H9 (cell line): ENCODE measurements at regions not wholly inside any gene's neighbourhood (a gene's known extent, or its start where the extent isn't known, plus 50 kb on each side); places are given as distances from the start of the nearest gene placed in this dataset.

Experiments
- DNase-seq: peaks from one replicate; pipeline ENCODE4 v3.0.0-alpha.2; 2017
- H2AFZ ChIP-seq: one replicate; pipeline ENCODE4 v1.6.1; 2013; ENCODE audit warnings: mild to moderate bottlenecking, low read length, control low read depth, moderate library complexity
- H2AK5ac ChIP-seq: 2 replicates; pipeline ENCODE4 v1.6.1; 2013; ENCODE audit warnings: low read length, control low read depth, mixed read lengths; ENCODE audit not compliant: insufficient read length
- H2BK120ac ChIP-seq: one replicate; pipeline ENCODE4 v1.6.1; 2013; ENCODE audit warnings: low read depth, mild to moderate bottlenecking, low read length, control low read depth, inconsistent platforms; ENCODE audit not compliant: poor library complexity, severe bottlenecking
- H2BK12ac ChIP-seq: 2 replicates; pipeline ENCODE4 v1.6.1; 2013; ENCODE audit warnings: low read length, control low read depth, mixed read lengths, low read depth; ENCODE audit not compliant: insufficient read length
- H2BK15ac ChIP-seq: 2 replicates; pipeline ENCODE4 v1.6.1; 2013; ENCODE audit warnings: low read depth, low read length, control low read depth
- H2BK20ac ChIP-seq: one replicate; pipeline ENCODE4 v1.6.1; 2013; ENCODE audit warnings: low read depth, mild to moderate bottlenecking, low read length, control low read depth, inconsistent platforms; ENCODE audit not compliant: poor library complexity, severe bottlenecking
- H2BK5ac ChIP-seq: 2 replicates; pipeline ENCODE4 v1.6.1; 2013; ENCODE audit warnings: low read length, control low read depth, mixed read lengths; ENCODE audit not compliant: insufficient read length
- H3K14ac ChIP-seq: 2 replicates; pipeline ENCODE4 v1.6.1; 2013; ENCODE audit warnings: low read length, control low read depth; ENCODE audit not compliant: insufficient read depth
- H3K18ac ChIP-seq: 2 replicates; pipeline ENCODE4 v1.6.1; 2013; ENCODE audit warnings: low read depth, mild to moderate bottlenecking, mixed read lengths, low read length, control low read depth; ENCODE audit not compliant: insufficient read length
- H3K23ac ChIP-seq: 2 replicates; pipeline ENCODE4 v1.6.1; 2013; ENCODE audit warnings: low read length, control low read depth, mixed read lengths, low read depth; ENCODE audit not compliant: insufficient read length
- H3K23me2 ChIP-seq: 2 replicates; pipeline ENCODE4 v1.6.1; 2013; ENCODE audit warnings: low read depth, mild to moderate bottlenecking, mixed read lengths, low read length, control low read depth; ENCODE audit not compliant: insufficient read length, poor library complexity, severe bottlenecking
- H3K27ac ChIP-seq: 2 replicates; pipeline ENCODE4 v1.5.1; 2013; ENCODE audit warnings: low read length, control low read depth, mixed read lengths, low read depth; ENCODE audit not compliant: insufficient read length
- H3K27me3 ChIP-seq: 2 replicates; pipeline ENCODE4 v1.6.1; 2013; ENCODE audit warnings: low read length, control low read depth, inconsistent platforms; ENCODE audit not compliant: insufficient read depth
- H3K4ac ChIP-seq: 2 replicates; pipeline ENCODE4 v1.6.1; 2013; ENCODE audit warnings: low read depth, mild to moderate bottlenecking, control low read depth, inconsistent platforms, low read length, moderate library complexity
- H3K4me1 ChIP-seq: 2 replicates; pipeline ENCODE4 v1.6.1; 2013; ENCODE audit warnings: low read length, control low read depth, inconsistent platforms; ENCODE audit not compliant: insufficient read depth
- H3K4me2 ChIP-seq: 2 replicates; pipeline ENCODE4 v1.6.1; 2013; ENCODE audit warnings: low read length, control low read depth, mixed read lengths; ENCODE audit not compliant: insufficient read length, insufficient read depth
- H3K56ac ChIP-seq: 2 replicates; pipeline ENCODE4 v1.6.1; 2013; ENCODE audit warnings: low read depth, mild to moderate bottlenecking, mixed read lengths, low read length, control low read depth; ENCODE audit not compliant: insufficient read length
- H3K79me1 ChIP-seq: 2 replicates; pipeline ENCODE4 v1.6.1; 2013; ENCODE audit warnings: low read depth, mild to moderate bottlenecking, moderate library complexity, low read length, control low read depth, inconsistent platforms; ENCODE audit not compliant: insufficient read depth, poor library complexity, severe bottlenecking
- H3K79me2 ChIP-seq: 2 replicates; pipeline ENCODE4 v1.6.1; 2013; ENCODE audit warnings: low read length, control low read depth, inconsistent platforms; ENCODE audit not compliant: insufficient read depth
- H3K9ac ChIP-seq: 2 replicates; pipeline ENCODE4 v1.6.1; 2013; ENCODE audit warnings: low read length, control low read depth, mixed read lengths; ENCODE audit not compliant: insufficient read length; ENCODE audit errors: extremely low read depth
- H3K9me3 ChIP-seq: one replicate; pipeline ENCODE4 v1.6.1; 2013; ENCODE audit warnings: low read depth, low read length, inconsistent platforms; ENCODE audit not compliant: control insufficient read depth
- H3T11ph ChIP-seq: one replicate; pipeline ENCODE4 v1.6.1; 2013; ENCODE audit warnings: mild to moderate bottlenecking, low read length, control low read depth, inconsistent platforms
- H4K20me1 ChIP-seq: one replicate; pipeline ENCODE4 v1.6.1; 2013; ENCODE audit not compliant: control insufficient read depth, insufficient read length, insufficient read depth
- H4K5ac ChIP-seq: 2 replicates; pipeline ENCODE4 v1.6.1; 2013; ENCODE audit warnings: low read depth, mild to moderate bottlenecking, mixed read lengths, low read length, control low read depth; ENCODE audit not compliant: insufficient read length
- H4K8ac ChIP-seq: replicated peaks from 2 replicates; pipeline ENCODE4 v1.6.1; 2013; ENCODE audit warnings: low read length, control low read depth, mixed read lengths, low read depth; ENCODE audit not compliant: insufficient read length
- H4K91ac ChIP-seq: 2 replicates; pipeline ENCODE4 v1.6.1; 2013; ENCODE audit warnings: low read depth, mild to moderate bottlenecking, moderate library complexity, mixed read lengths, low read length, control low read depth; ENCODE audit not compliant: insufficient read length
- H3K27ac Mint-ChIP-seq, 3 experiments: 2 replicates in 2 of 3; 3 replicates in 1 of 3; pipeline ENCODE4 v1.8.0; 2020 to 2021; ENCODE audit warnings: mixed read lengths in 3 of 3, mild to moderate bottlenecking in 1 of 3, moderate library complexity in 1 of 3
- H3K27me3 Mint-ChIP-seq: 2 replicates; pipeline ENCODE4 v1.8.0; 2021; ENCODE audit warnings: low read depth, mild to moderate bottlenecking, moderate library complexity, mixed read lengths
- H3K36me3 Mint-ChIP-seq, 3 experiments: 2 replicates in 2 of 3; 3 replicates in 1 of 3; pipeline ENCODE4 v1.8.0; 2020 to 2021; ENCODE audit warnings: low read depth in 3 of 3, mixed read lengths in 3 of 3; ENCODE audit not compliant: insufficient read depth in 1 of 3
- H3K4me1 Mint-ChIP-seq, 2 experiments: 2 replicates each; pipeline ENCODE4 v1.8.0; 2020; ENCODE audit warnings: mixed read lengths in 2 of 2
- H3K4me3 Mint-ChIP-seq, 2 experiments: 2 replicates in 1 of 2; 3 replicates in 1 of 2; pipeline ENCODE4 v1.8.0; 2020 to 2021; ENCODE audit warnings: mild to moderate bottlenecking in 2 of 2, mixed read lengths in 2 of 2, moderate library complexity in 1 of 2
- H3K9me3 Mint-ChIP-seq, 2 experiments: 2 replicates in 1 of 2; 3 replicates in 1 of 2; pipeline ENCODE4 v1.8.0; 2020; ENCODE audit warnings: mild to moderate bottlenecking in 2 of 2, mixed read lengths in 2 of 2, moderate library complexity in 1 of 2
- WGBS: extraction: QIAGEN DNeasy Blood & Tissue Kit; methylation state at CpG from one replicate; pipeline ENCODE4 v1.1.7; 2013; ENCODE audit warnings: missing lambda C conversion rate, low lambda C conversion rate, mixed read lengths; ENCODE audit not compliant: insufficient read length; ENCODE audit errors: extremely low coverage; 5-methylcytosine and 5-hydroxymethylcytosine counted together
- TF ChIP-seq, protein P1 (sequence below): fragments of 200-600 bp; sonication (generic); conservative IDR thresholded peaks from 3 replicates; pipeline ENCODE4 v1.8.0; 2021; ENCODE audit warnings: antibody characterized with exemption, mild to moderate bottlenecking

DNA sequence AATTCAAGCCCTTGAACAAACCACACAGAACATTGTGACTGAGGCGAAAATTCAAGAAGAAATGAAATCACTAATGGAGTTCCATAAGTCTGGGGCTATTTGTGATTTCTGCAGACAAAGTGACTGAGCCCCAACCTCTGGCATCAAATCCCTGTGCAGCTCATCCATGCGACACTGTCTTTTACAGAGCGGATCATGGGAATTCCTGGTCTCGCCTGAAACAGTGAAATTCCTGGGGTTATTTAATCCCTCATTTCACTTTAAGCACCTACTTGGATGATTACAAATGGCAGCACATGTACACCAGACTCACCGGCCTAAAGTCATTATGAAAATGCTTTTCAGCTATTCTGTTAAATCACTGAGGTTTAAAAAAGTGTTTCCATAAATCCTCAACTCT is 102.4 kb upstream of the CDH4 start:
- no peak overlapping the region for H2BK20ac ChIP-seq
- no peak overlapping the region for H3T11ph ChIP-seq
- H4K8ac ChIP-seq = no peak overlapping the region
- H3K18ac ChIP-seq = no peak overlapping the region
- no peak overlapping the region for H3K56ac ChIP-seq
- H3K4me1 ChIP-seq = no peaks in the 10 kb centered on the region
- no peak overlapping the region for H2BK12ac ChIP-seq
- no peak overlapping the region for H2BK120ac ChIP-seq
- no peak overlapping the region for H3K9ac ChIP-seq
- H3K79me1 ChIP-seq = no peaks in the 10 kb centered on the region
- no peaks in the 10 kb centered on the region for H3K9me3 ChIP-seq
- no peaks in the 10 kb centered on the region for H4K20me1 ChIP-seq
- no peak overlapping the region for H4K5ac ChIP-seq
- H3K4ac ChIP-seq = no peak overlapping the region
- TF ChIP-seq, protein P1, sequence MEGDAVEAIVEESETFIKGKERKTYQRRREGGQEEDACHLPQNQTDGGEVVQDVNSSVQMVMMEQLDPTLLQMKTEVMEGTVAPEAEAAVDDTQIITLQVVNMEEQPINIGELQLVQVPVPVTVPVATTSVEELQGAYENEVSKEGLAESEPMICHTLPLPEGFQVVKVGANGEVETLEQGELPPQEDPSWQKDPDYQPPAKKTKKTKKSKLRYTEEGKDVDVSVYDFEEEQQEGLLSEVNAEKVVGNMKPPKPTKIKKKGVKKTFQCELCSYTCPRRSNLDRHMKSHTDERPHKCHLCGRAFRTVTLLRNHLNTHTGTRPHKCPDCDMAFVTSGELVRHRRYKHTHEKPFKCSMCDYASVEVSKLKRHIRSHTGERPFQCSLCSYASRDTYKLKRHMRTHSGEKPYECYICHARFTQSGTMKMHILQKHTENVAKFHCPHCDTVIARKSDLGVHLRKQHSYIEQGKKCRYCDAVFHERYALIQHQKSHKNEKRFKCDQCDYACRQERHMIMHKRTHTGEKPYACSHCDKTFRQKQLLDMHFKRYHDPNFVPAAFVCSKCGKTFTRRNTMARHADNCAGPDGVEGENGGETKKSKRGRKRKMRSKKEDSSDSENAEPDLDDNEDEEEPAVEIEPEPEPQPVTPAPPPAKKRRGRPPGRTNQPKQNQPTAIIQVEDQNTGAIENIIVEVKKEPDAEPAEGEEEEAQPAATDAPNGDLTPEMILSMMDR = no peak
- no peak overlapping the region for H3K27ac Mint-ChIP-seq
- peaks cover 2 to 4% of the 10 kb centered on the region in 2 experiments; a peak in 3 of 5 replicates for H3K9me3 Mint-ChIP-seq
- H2AFZ ChIP-seq = no peak overlapping the region
- H3K36me3 Mint-ChIP-seq = no peaks in the 10 kb centered on the region; a peak in 1 of 7 replicates
- no peak overlapping the region for H3K14ac ChIP-seq
- no peak overlapping the region for H2AK5ac ChIP-seq
- no CpG with 5 or more reads among the region's 5 CpGs for WGBS
- H2BK15ac ChIP-seq = no peak overlapping the region
- H3K79me2 ChIP-seq = no peaks in the 10 kb centered on the region
- no peak overlapping the region for H3K4me3 Mint-ChIP-seq
- H3K27me3 Mint-ChIP-seq = peaks cover 86% of the 10 kb centered on the region
- H2BK5ac ChIP-seq = no peak overlapping the region
- H3K23ac ChIP-seq = no peak overlapping the region
- no peak for DNase-seq
- no peak overlapping the region for H4K91ac ChIP-seq
- H3K27ac ChIP-seq = no peak overlapping the region
- H3K4me2 ChIP-seq = no peak overlapping the region
- peaks cover 16% of the 10 kb centered on the region; the same call in 1 of the 2 replicates for H3K27me3 ChIP-seq
- H3K4me1 Mint-ChIP-seq = no peaks in the 10 kb centered on the region
- H3K23me2 ChIP-seq = no peaks in the 10 kb centered on the region
